ENCODE measurements at regions not wholly inside any gene's neighbourhood (a gene's known extent, or its start where the extent isn't known, plus 50 kb on each side); places are given as distances from the start of the nearest gene placed in this dataset.

GRCh38 chr6:155528335-155528734 lies 72.7 kb upstream of the NOX3 start:
- Histone ChIP-seq H3K4me3 (replicated peaks; ENCODE audit: insufficient read depth, low read length) (no peak overlapping the region), H3K27ac (replicated peaks) (no peak overlapping the region), H3K27me3 (ENCODE audit: insufficient read depth, poor library complexity, severe bottlenecking) (no peaks in the 10 kb centered on the region)
- TF ChIP-seq SPI1 (IDR thresholded peaks at IDR 0.05; ENCODE audit: borderline replicate concordance, low read depth) (no peak), GABPA (IDR thresholded peaks at IDR 0.05; ENCODE audit: low read depth) (no peak), CTCF (IDR thresholded peaks at IDR 0.05; ENCODE audit: insufficient read depth, low read length) (no peak), REST (IDR thresholded peaks at IDR 0.05; ENCODE audit: insufficient replicate concordance, low read depth) (no peak), POLR2AphosphoS5 (IDR thresholded peaks at IDR 0.05; ENCODE audit: low read depth) (no peak)
- DNase-seq (ENCODE audit: low read depth in 1 of 2, low spot score in 1 of 2) = no peak

GRCh38 chr6:155527443-155527842 lies 71.8 kb upstream of the NOX3 start:
- no peak for TF ChIP-seq SPI1 (IDR thresholded peaks at IDR 0.05; ENCODE audit: borderline replicate concordance, low read depth)
- no peak for TF ChIP-seq POLR2AphosphoS5 (IDR thresholded peaks at IDR 0.05; ENCODE audit: low read depth)
- no peak for TF ChIP-seq REST (IDR thresholded peaks at IDR 0.05; ENCODE audit: insufficient replicate concordance, low read depth)
- no peak for TF ChIP-seq CTCF (IDR thresholded peaks at IDR 0.05; ENCODE audit: insufficient read depth, low read length)
- TF ChIP-seq GABPA (IDR thresholded peaks at IDR 0.05; ENCODE audit: low read depth) = no peak
- H3K27me3 ChIP-seq (ENCODE audit: insufficient read depth, poor library complexity, severe bottlenecking) = no peaks in the 10 kb centered on the region
- DNase-seq (ENCODE audit: low read depth in 1 of 2, low spot score in 1 of 2) = no peak

GRCh38 chr6:155523821-155524651 lies 68.4 kb upstream of the NOX3 start:
- DNase-seq (ENCODE audit: low read depth in 1 of 2, low spot score in 1 of 2) = no peak
- no peaks in the 10 kb centered on the region for H3K27me3 ChIP-seq (ENCODE audit: insufficient read depth, poor library complexity, severe bottlenecking)
- H3K27ac ChIP-seq (replicated peaks) = no peak overlapping the region
- H3K4me3 ChIP-seq (replicated peaks; ENCODE audit: insufficient read depth, low read length) = no peak overlapping the region
- TF ChIP-seq SPI1 (IDR thresholded peaks at IDR 0.05; ENCODE audit: borderline replicate concordance, low read depth) = no peak
- no peak for TF ChIP-seq REST (IDR thresholded peaks at IDR 0.05; ENCODE audit: insufficient replicate concordance, low read depth)
- no peak for TF ChIP-seq POLR2AphosphoS5 (IDR thresholded peaks at IDR 0.05; ENCODE audit: low read depth)
- no peak for TF ChIP-seq GABPA (IDR thresholded peaks at IDR 0.05; ENCODE audit: low read depth)

More at GRCh38 chr6:155527443-155527842, 71.8 kb upstream of the NOX3 start:
- Histone ChIP-seq H3K27ac (replicated peaks) (no peak overlapping the region), H3K4me3 (replicated peaks; ENCODE audit: insufficient read depth, low read length) (no peak overlapping the region)
